GM03348 (cell line): ENCODE measurements at regions not wholly inside any gene's neighbourhood (a gene's known extent, or its start where the extent isn't known, plus 50 kb on each side); places are given as distances from the start of the nearest gene placed in this dataset.

Experiments
- DNase-seq: peaks from one replicate; pipeline ENCODE4 v3.0.0; 2012; ENCODE audit warnings: low spot score

- no peak for DNase-seq
These were observed 240.1 kb downstream of the HGF start for GRCh38 chr7:81529785-81530184.

DNA sequence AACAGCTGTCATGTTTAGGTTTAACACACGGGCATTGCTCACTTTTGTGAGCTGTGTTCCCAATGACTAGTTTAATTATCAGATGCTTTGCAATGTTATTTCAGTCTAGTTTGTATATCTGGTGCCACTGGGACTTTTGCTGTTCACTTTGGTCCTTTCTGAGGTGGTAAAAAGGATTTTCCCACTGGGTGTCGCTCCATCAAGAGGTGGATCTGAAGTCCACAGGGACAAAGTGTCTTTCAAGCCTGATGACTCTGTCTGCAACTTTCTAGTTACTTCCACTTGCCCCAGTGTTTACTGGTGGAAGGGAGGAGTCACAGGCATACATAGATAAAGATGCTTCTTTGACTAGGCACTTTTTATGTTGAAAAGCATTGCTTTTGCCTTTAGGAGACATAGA lies 242.2 kb downstream of the HGF start:
- no peak for DNase-seq

DNA sequence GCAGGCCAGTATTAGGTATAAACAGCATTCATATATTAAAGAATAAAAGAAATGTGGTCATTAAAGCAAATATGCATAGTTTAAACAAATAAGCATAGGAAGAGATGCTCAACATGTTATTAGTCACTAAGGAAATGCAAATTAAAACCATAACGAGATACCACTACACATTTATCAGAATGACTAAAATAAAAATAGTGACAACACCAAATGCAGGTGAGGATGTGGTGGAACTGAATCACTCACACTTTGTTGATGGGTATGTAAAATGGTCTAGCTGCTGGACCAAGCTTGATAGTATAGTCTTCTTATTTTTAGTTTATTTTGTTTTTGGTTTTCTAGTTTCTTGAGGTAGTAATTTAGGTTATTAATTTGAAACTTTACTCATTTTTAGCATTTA lies 242.9 kb downstream of the HGF start:
- no peak for DNase-seq

DNA sequence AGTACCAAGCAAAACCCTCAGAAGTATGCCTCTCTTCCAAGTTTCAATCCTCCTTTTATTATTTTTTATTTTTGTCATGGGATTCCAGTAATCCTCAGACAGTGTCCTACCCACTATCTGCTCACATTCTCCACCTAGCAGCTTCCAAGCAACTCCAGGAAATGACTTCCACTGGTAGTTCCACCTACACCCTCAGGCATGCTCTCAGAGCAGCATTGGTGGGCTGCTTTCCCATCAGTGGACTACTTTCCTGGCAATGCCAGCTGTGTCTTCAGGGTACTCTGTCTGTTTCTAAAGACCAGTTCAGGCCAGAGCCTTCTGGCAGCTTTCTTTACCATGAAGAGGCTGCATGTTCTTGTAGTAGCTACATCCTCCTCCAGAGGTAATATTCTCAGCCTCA lies 244.0 kb downstream of the HGF start:
- DNase-seq = no peak

GRCh38 chr7:81519886-81520285 lies 250.0 kb downstream of the HGF start:
- DNase-seq = no peak

DNA sequence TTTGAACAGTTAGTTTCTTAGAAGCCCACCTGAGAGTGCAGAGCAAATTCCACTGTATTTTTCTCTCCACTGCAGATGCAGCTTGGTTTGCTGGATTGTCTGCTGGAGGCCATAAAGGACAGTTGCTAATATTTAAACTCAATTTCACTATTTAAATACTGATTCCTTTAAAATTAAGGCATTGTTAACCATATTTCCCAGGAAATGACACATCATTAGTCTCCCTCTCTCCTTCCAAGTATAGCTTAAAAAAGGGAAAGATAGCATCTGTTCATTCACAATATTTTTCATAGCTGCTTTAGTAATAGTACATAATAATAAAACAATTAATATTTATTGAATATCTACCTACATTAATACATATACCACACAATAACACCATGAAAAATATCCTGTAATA lies 252.9 kb downstream of the HGF start:
- DNase-seq = no peak

GRCh38 chr7:81515009-81515408 lies 254.8 kb downstream of the HGF start:
- no peak for DNase-seq

DNA sequence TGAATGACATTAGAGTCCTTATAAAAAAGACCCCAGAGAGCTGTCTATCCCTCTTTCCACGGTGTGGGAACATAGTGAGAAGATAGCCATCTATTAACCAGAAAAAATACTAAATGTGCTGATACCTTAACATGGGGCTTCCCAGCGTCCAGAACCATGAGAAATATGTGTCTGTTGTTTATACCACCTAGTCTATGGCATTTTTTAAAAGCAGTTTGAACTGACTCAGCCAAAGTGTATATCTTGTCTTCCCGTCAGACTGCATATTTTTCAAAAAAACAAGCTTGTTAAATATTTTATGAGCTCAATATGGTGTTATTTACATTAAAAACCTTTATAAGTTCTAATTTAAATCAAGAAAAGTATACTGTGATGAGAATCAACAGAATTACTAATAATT lies 255.3 kb downstream of the HGF start:
- no peak for DNase-seq

- DNase-seq = no peak
These were observed 259.7 kb downstream of the HGF start for GRCh38 chr7:81510122-81510521.

- no peak for DNase-seq
These were observed 262.6 kb downstream of the HGF start for GRCh38 chr7:81507221-81507620.

- no peak for DNase-seq
These were observed 263.2 kb downstream of the HGF start for GRCh38 chr7:81506609-81507008.

DNA sequence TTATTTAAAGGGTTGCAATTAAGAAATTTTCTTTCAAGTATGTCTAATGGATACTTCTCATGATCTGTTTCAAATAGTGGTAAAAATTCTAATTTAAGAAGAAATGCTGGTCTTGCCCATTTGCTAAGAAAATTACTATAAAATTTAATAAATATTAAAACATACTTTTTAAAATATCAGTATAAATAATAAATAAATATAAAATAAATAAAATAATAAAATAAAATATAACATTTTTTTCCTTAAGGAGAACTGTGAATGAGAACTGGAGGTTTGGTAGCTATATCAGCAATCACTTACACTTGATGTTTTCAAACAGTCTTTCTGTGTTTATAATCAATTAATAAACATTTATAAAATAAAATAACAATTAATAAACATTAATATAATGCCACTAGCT lies 266.1 kb downstream of the HGF start:
- DNase-seq = no peak

- no peak for DNase-seq
These were observed 266.5 kb downstream of the HGF start for GRCh38 chr7:81503336-81503735.

GRCh38 chr7:81501220-81501619 lies 268.6 kb downstream of the HGF start:
- peak; percentile 27 for DNase-seq

GRCh38 chr7:81500631-81501030 lies 269.2 kb downstream of the HGF start:
- no peak for DNase-seq

- peak; percentile 62 for DNase-seq
These were observed 270.4 kb downstream of the HGF start for GRCh38 chr7:81499262-81500116.

DNA sequence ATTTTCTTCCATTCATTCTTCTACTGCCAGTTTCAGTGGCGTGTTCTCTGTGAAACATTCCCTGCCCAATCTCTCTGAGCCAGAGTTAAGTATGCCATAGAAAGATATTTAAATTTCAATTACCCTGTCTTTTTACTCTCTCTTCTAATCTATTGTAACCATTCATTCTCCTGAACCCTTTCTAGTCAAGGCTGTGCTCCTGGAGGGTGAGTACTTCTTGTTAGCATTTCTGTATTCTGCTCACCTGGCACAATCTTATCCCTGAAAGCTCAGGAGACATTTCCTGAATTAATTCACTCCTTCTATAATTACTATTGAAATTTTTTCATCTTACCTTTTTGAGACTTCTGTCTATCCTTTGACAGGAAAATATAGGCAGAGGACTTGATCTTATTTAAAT lies 271.7 kb downstream of the HGF start:
- no peak for DNase-seq

DNA sequence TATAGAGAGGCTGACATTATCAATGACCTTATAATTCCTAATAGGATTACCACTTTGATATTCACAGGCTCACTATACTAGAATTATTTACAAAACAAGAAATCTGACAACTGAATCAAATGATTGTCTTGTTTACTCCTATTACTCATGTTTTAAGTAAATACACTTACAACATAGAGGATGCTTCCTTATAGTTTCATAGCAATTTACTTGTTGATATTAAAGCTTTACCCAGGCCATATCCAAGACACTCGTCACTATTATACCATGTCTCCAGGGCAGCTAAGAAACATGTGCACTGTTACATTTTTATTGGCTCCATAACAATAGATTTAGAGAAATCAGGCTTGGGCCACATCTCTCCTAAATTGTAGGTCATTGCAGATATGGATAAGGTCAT lies 276.9 kb downstream of the HGF start:
- DNase-seq = no peak

GRCh38 chr7:81492240-81492639 lies 277.6 kb downstream of the HGF start:
- DNase-seq = no peak

DNA sequence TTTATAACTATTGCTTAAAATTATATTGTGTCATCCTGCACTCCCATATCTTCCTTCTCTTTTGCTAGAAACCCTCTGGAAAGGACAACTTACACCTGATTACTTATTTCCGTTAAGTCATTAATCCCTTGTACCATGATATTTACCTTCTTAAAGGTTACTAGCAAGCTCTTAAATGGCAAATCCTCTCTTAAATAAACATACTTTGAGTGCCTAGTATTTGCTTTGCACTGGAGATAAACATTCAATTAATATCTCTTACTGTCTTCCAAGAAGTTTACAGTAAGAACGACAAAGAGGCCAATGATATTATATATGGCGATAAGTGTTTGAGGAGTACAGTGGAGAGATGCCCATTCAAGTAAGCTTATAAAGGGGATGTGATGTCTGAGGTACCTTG lies 278.3 kb downstream of the HGF start:
- DNase-seq = no peak

- DNase-seq = no peak
These were observed 281.6 kb downstream of the HGF start for GRCh38 chr7:81488210-81488609.

- no peak for DNase-seq
These were observed 282.3 kb downstream of the HGF start for GRCh38 chr7:81487516-81487915.

- DNase-seq = peak; percentile 80
These were observed 285.6 kb downstream of the HGF start for GRCh38 chr7:81484261-81484660.

DNA sequence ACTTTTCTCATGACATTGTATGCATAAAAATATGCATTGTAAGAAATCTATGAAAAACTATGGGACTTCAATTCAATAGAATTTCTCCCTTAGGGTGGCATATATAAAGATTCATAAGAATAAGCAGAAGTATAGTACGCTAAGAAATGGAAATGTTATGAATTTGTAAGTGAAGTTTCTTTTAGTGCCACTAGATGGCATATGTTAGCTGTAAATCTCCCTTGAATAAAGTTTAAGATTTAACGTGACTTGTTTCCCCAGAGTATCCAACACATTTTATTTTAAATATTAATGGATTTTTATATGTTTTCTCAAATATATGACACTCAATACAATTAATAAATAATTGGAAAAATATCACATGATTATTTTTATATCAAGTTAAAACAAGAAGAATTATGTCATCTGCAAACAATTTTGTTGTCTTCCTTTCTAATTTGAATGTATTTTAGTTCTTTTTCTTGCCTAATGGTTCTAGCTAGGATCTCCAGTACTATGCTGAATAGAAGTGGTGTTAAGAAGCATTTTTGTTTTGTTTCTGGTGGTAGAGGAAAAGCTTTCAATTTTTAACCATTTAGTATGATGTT lies 287.2 kb downstream of the HGF start:
- DNase-seq = peak; percentile 57
